HG03520 (cell line): ENCODE measurements at regions not wholly inside any gene's neighbourhood (a gene's known extent, or its start where the extent isn't known, plus 50 kb on each side); places are given as distances from the start of the nearest gene placed in this dataset.

Experiments used
- ATAC-seq: cut with Tn5 transposase; IDR thresholded peaks from one replicate; pipeline ENCODE4 v1.9.1; 2021; ENCODE audit warnings: mild to moderate bottlenecking, moderate library complexity; ENCODE audit not compliant: unreplicated experiment

DNA sequence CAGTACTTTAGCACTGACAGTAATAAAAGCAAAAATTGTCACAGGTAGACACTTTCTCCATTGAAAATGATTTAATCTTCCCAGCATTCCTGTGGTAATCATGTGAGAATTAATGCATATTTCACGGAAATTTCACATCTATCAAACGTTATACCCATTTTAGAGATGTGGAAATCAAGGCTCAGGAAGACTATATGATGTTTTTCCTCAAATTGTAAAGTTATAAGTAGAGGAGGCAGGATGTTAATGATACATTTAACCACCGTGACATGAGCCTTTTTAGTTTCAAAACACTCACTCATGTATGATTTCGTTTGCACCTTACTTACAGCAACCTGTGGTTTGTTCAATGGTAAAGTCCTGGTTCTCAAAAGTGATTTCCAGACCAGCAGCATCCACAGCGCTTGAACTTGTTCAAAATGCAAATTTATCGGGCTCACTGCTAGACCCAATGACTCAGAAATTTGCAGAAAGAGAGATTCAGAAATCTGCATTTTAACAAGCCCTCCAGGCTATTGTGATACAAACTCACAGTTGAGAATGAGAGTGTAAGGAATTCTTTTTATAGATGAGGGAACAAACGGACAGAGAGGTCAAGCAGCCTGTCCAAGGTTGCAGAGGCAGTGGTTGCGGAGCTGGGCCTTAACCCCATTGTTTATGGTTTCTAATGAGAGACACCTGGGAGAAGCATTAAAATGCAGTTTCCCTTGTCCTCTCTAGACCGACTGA lies 654.8 kb upstream of the TBX3 start:
- ATAC-seq, result peak; percentile 85

DNA sequence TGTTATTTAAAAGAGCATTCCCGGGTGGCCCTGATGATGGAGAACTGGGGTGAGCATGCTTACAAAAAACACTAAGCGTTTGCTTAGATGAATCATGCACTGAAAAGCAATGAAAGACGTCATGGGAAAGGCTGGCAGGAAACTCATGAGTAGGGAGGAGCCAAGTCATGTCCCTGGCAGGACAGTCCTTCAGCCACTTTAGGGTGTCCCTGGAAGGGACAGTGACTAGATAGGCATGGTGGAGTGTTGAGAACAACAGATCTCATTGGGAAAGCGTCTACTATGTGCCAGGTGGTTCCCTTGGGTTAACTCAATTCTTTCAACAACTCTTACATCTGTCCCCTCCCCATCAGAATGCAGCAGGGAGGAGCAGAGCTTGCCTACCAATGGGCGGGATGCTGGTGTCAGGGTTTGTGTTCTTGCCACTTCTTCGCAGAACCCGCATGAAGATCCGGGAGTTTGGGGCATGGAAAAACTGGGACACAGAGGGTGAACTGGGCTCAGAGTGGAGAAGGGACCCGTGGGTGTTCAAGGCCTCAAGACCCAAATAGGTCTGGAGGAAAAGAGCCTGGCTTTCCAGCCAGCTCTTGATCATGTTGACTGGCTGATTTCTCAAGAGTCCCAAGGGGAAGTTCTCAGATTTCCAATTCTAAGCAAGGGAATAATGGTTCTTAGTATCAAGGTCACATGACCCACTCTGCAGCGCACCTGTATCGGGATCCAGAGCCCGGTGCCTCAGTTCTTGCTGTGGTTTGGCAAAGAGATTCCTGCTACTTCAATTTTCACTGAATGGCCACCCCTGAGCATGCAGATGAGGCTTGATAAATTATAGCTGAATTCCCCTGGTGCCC lies 653.9 kb upstream of the TBX3 start:
- no peak for ATAC-seq

DNA sequence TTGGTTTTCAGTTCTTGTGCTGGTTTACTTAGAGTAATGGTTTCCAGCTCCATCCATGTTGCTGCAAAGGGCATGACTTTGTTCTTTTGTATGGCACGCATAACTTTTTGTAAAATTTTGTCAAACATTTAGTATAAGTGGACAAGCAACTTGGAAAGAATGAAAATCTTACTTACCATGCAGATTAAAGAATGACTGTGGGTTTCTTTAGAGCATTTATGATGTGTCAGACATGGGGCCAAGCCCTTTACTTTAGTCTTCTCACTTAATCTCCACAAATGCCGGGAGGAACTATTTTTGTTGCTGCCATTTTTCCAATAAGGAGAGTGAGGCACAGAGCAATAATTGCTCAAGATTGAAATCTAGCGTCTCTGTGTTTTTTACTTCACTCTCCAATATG lies 652.5 kb upstream of the TBX3 start:
- no peak for ATAC-seq

DNA sequence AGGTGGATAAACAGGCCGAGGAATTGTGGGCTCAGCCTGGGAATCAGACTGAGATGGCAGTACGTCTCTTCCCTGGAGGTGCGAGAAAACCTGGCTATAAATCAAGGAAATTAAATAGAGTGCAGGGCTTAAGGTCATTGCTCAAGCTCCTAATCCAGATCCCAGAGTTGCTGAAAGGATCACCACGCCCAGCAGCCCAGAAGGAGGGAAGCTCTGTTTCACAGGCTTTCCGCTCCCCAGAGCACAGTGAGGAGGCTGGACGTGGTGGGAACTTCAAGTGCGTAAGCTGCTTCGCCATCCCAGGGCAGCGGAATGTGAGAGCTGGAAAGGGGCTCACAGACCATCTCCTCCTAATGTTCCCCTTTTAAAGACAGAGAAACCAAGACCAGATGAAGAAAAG lies 651.6 kb upstream of the TBX3 start:
- no peak for ATAC-seq

DNA sequence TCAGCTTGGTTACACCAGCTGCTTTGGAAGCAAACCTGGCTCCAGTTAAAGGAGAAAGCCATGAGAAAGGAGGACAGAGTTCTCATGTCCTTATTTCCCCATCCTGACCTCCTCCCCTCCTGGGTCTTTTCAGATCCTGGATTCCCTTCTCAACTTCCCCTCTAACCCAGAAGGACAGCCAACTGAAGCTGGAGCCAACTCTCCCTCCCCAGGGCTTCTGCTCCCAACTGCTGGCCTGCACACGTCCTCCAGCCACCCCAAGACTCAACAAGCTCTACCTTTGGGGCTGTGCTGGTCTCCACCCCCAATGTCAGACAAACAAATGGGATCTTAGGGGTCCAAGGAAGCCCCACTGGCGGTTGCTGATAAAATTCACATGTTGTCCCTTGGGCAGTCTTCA lies 651.1 kb upstream of the TBX3 start:
- ATAC-seq, result no peak

DNA sequence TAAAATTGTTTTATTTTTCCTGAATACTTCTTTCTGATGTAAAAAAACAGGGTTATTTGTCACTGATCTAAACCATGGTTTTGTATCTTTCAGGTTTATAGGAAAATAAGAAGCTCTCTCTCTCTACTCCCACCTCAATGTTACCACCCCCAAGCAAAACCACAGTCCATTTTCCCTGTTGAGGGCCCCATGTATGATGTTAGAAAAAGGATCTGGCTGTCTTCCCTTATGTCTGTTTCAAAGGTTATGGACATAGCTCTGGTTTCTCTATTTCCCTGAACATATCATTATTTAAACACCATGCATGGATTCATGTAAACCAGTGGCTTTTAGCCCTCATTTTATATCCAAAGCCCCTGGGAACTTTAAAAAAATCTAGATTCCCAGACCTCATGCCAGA lies 649.0 kb upstream of the TBX3 start:
- no peak for ATAC-seq

DNA sequence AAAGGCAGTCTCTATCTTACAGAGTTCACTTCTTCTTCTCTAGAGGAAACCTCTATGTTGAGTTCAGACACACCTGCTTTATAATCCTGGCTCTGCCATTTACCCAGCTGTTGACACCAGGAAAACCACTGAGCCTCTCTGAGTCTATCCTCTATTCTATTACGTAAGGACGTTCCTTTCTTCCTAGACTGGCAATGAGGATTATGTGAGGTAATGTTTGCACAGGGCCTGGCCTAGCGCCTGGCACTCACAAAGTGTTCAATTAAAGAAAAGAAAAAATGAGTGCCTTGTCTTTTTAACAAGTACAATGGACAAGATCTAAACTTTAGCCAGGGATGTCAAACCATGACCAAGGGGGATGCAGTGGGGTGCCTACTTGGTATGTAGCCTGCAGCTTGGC lies 641.9 kb upstream of the TBX3 start:
- ATAC-seq, result no peak

DNA sequence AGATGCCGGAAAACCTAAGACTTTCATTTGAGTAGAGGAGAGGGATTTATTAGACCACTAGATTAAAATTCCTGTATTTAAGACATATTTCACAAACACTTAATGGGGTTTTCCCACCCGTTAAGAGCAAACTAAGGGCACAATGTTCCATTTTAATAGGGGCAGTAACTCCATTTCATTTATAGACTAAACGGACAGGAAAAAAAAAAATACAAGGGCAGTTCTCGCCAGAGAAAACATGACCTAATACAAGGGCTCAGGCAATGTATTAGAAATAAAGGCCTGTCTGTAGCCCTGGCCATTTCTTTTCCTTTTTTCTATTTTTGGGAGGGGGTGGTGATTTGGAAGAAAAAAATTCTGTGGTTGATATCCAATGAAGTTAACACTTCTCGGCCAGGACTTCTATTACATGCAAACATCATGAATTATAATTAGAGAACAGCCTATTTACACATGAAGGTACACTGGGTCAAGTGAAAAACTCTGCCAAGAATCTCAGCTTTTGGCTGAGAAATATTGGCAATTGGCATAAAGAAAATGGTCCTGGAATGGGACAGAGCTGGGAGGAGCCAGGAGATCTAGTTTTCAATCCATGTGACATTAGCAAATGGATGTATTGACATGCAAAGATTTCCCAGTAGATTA lies 641.1 kb upstream of the TBX3 start:
- no peak for ATAC-seq

DNA sequence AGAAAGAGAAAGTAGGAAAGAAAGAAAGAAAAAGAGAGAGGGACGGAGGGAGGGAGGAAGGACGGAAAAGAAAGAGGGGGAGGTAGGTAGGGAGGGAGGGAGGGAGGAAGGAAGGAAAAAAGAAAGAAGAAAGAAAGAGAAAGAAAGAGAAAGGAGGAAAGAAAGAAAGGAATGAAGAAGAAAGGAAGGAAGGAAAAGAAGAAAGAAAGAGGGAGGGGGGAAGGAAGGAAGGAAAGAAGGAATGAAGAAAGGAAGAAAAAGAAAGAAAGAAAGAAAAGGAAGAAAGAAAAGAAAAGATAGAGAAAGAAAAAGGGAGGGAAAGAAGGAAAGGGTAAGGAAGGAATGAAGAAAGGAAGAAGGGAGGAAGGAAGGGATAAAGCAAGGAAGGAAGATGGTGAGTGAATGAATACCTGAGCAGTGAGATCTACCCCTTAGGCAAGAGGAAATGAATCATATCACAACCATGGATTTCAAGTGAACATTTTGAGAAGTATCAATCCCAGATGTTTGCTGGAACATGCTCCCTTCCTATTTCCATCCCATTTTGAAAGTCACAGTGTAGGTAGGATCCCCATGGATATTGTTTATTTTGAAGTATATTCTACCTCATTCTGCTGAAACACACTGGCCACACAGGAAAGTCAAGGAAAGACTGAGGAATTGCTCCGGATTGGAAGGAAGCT lies 639.4 kb upstream of the TBX3 start:
- ATAC-seq, result no peak

DNA sequence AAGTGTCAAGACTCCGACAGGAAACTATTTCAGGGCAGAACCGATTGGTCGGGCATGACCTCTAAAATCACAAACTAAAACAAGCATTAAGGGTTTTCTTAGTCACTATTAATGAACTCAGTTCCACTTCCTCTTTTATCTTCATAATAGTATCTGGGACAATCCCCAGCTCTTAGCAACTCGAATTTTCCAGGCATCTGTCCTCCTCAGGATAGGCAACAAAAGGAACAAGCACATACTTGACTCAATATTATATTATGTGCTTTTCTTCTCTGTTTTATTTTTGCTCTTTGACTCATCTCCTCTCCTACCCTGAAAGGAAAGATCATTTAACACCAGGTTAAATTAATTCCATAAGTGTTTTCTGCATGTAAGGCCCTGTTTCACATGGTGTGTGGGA lies 638.3 kb upstream of the TBX3 start:
- peak; percentile 86 for ATAC-seq

DNA sequence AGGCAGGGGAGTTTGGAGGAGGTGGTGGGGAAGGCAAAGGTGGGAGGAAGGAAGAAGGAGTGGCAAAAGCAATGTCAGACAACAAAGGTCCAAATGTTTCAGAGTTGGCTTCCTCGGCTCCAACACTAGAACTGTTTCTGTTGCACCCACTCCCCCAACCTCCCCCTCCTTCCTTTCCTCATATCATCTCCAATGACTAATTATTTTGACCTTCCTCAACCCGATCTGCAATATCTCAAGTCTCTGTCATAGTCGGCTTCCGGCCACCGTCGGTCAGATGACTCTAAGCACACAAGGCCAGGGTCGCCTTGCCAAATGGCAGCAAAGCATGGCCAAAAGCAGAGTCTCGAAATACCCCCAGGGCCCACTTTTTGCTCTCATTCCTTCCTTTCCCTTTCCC lies 637.0 kb upstream of the TBX3 start:
- ATAC-seq, result no peak

DNA sequence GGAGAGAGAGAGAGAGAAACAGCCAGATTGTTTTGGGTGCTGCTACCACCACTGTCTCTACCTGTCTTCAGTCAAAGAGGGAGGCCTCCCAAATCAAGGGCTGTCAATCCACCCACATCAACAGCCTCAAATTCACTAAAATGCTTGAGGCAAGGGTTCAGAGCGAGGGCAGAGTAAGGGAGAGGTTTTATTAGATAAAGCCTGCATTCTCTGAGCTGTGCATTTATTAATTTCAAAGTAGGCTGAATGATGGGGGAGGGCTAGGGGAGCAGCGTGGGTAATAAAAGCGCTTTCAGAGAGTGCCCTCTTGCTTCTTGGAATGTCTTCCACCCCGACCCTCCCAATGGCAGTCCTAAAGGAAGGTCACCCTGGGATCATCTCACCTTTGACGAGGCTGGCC lies 636.5 kb upstream of the TBX3 start:
- ATAC-seq, result no peak

DNA sequence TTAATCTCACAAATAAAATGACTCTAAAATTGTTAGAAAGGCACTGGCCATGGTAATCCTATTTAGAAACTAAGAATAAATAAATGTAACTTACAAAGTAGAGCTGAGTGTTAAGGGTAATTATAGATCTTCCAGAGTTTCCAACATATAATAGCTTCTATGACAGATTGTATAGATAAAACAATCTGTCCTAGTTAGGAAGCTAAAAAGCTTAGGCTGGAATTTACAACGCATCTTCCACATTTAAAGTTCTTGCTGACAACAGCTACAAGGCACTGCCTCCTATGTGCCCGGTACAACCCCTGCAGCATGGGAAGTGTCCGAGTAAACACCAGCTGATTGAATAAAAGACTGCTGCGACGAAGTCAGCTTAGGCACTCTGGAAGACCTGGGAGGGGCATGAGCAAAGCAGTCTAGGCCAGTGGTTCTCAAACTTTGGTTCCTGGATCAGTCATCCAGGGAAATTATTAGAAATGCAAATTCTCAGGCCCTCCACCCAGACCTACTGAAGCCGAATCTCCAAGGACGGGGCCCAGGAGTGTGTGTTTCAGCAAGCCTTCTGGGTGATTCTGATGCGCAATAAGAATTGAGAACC lies 635.6 kb upstream of the TBX3 start:
- ATAC-seq, result no peak

DNA sequence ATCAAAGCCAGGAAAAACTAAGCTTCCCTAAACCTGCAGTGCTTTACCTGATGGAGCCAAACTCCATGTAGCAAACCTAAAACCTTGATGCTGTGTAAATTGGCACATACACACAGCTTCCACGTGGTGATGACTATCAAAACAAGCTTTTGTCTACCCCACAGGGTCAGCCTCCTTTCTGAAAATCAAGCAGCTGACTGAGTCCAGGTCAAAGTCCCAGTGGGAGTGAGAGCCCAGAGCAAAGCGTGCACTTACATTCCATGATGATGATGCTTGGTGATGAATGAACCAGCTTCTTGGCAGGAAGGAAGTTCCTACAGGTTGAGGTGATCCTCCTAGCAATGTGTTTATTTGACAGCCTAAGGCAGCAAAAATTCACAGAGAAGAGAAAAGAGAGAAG lies 630.0 kb upstream of the TBX3 start:
- ATAC-seq, result no peak

DNA sequence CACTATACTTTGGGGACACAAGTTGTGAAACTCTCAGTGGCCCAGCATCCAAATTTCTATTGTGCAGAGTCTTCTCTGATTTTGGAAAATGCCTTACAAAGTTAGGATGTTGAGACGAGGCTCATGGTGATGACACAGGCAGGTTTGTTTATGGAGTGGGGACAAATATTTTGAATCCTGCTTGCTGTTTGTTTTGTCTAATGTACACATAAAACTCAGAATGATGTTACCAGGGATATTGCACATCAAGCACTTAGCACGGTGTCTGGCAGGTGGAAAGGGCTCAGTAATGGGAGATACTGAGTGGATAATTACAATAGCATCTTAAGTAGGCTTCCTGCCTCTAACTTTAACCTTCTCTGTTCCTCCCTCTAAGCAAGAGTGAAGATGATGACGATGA lies 628.9 kb upstream of the TBX3 start:
- ATAC-seq, result no peak

DNA sequence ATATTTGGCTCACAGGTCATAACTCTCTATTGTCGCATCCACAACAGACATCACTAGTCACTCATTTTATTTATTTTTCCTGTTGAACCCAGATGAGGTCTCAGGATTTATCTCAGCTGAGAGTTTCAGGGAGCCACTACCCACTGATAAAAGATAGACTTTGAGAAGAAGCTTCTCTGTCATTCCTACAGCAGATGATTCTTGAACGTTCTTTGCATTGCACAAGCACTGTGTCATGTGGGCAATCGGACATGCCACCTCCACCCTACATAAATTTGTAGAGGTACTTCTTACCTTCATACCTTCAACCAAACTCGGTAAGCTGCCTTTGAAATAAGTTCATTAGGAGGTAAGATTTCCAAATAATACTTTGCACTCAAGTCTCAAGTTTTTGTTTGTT lies 627.9 kb upstream of the TBX3 start:
- ATAC-seq, result no peak

DNA sequence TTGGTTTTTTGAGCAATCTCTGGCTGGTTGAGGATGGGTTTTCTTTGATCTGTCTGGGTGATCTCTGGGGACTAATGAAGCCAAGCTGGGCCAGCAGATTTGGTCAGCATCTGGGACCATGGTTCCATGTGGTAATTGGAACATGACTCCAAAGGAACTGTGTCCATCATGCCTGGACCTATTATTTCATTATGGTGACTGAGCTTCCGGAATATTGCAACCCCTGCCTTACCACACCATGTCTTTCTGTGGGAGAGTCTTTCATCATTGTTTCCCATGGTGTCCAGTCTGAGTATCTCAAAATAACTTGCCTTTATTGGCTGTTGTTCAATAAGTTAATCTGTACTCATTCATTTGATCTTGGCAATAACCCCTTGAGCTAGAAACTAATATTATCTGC lies 624.9 kb upstream of the TBX3 start:
- no peak for ATAC-seq

DNA sequence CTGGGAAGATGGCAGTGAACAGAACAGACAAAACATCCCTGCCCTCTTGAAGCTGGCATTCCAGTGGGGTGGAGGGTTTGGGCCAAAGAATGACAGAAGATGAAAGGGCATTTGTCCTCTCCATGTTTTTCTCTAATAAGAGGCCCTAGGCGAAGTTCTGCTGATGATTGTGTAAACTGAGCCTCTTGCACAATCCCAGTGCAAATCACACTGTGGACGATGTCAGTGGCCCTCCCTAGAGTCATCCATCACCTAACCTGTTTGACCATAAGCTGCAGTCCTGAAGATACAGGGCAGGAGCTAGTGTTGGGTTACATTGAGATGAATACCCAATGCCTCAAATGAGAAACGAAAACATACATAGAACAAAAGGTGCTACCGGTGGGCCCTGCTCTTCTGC lies 622.4 kb upstream of the TBX3 start:
- ATAC-seq, result no peak

DNA sequence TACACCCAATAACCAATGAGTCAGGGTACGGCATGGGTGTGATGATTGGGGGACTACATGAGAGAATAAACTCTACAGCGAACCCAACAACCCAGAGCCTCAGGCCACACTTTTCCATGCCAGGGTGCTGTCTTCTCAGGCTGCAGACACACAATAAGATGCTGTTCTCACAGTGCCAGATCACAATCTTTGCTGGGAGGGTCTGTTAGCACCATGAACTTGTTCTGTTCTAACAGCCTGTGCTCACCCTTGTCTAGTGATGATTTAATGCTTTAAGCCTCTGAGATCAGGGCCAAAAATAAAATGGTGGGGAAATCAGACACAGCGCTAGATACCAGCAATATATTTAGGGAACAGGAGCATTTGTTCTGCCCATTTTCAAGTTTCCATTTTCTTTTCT lies 621.9 kb upstream of the TBX3 start:
- ATAC-seq, result no peak

DNA sequence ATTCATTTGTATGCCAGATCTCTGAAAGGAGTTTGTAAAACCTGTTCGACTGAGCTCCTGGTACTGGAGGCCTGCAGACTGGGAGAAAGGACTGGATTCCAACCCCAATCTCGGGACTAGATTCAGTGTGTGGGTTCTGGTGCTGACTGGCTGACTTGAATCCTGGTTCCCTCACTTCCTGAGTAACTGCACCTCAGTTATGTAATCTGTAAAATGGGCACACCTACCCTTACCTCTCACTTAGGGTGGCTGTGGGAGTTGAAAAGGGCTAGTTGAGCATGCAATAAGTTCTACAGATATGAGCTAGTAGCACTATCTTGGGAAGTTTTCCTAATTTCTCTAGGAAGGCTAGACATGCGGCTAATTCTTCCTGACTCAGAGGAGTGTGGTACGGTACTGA lies 621.3 kb upstream of the TBX3 start:
- no peak for ATAC-seq

DNA sequence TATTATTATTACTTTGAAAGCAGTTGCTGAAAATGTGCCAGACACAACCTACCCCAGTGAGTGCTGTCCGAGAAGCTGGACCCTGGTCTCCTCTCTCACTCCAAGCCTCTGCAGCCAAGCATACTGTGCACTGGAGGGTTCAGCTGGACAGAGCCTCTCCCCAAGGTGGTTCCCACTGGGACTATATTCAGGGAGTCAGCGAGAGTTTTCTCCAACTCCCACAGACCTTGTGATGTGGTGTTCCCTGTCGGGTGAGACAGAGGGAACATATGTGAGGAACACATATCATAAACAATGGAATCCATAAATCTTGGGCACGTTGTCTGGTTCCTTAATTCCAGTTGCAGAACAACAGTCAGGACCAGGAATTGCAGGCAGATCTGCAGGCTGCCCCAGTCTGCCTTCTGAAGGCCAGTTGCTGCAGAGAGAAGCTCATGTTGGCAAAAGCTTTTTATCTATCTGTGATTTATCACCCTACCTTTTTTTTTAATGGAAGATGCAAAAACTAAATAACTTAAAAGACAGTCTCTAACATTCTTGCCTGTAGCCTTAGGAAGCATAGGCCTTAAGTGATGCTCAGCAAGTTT lies 619.8 kb upstream of the TBX3 start:
- ATAC-seq, result no peak
